HG03139 (cell line): ENCODE measurements at regions not wholly inside any gene's neighbourhood (a gene's known extent, or its start where the extent isn't known, plus 50 kb on each side); places are given as distances from the start of the nearest gene placed in this dataset.

Experiments
- ATAC-seq: cut with Tn5 transposase; IDR thresholded peaks from one replicate; pipeline ENCODE4 v1.9.1; 2021; ENCODE audit not compliant: unreplicated experiment

GRCh38 chr14:43207189-43207588, 1299.9 kb downstream of the FSCB start:
- no peak for ATAC-seq

- no peak for ATAC-seq
Observed at GRCh38 chr14:43204816-43205215, 1302.3 kb downstream of the FSCB start.

- ATAC-seq = no peak
Observed at GRCh38 chr14:43200519-43200918, 1306.6 kb downstream of the FSCB start.

GRCh38 chr14:43198465-43198864, 1308.6 kb downstream of the FSCB start:
- ATAC-seq = no peak

- no peak for ATAC-seq
Observed at GRCh38 chr14:43184540-43184939, 1322.5 kb downstream of the FSCB start.

- no peak for ATAC-seq
Observed at GRCh38 chr14:43183916-43184315, 1323.2 kb downstream of the FSCB start.

GRCh38 chr14:43175896-43176295, 1331.2 kb downstream of the FSCB start:
- no peak for ATAC-seq

GRCh38 chr14:43172899-43173548, 1334.1 kb downstream of the FSCB start:
- no peak for ATAC-seq

- ATAC-seq = no peak
Observed at GRCh38 chr14:43169722-43170121, 1337.4 kb downstream of the FSCB start.

- no peak for ATAC-seq
Observed at GRCh38 chr14:43168371-43168925, 1338.6 kb downstream of the FSCB start.

GRCh38 chr14:43166163-43166562, 1340.9 kb downstream of the FSCB start:
- peak; percentile 69 for ATAC-seq

- no peak for ATAC-seq
Observed at GRCh38 chr14:43165651-43166050, 1341.4 kb downstream of the FSCB start.

- ATAC-seq = no peak
Observed at GRCh38 chr14:43161477-43161876, 1345.6 kb downstream of the FSCB start.

- ATAC-seq = no peak
Observed at GRCh38 chr14:43157661-43158060, 1349.4 kb downstream of the FSCB start.

GRCh38 chr14:43155924-43156323, 1351.2 kb downstream of the FSCB start:
- ATAC-seq = no peak

GRCh38 chr14:43155258-43155657, 1351.8 kb downstream of the FSCB start:
- no peak for ATAC-seq

GRCh38 chr14:43147485-43147884, 1359.6 kb downstream of the FSCB start:
- ATAC-seq = no peak

- ATAC-seq = no peak
Observed at GRCh38 chr14:43145361-43145760, 1361.7 kb downstream of the FSCB start.

- ATAC-seq = no peak
Observed at GRCh38 chr14:43143106-43143505, 1364.0 kb downstream of the FSCB start.

GRCh38 chr14:43141636-43142191, 1365.4 kb downstream of the FSCB start:
- no peak for ATAC-seq

- ATAC-seq = no peak
Observed at GRCh38 chr14:43140453-43140852, 1366.6 kb downstream of the FSCB start.

GRCh38 chr14:43135877-43136411, 1371.1 kb downstream of the FSCB start:
- no peak for ATAC-seq
